GM19324 (cell line): ENCODE measurements at regions not wholly inside any gene's neighbourhood (a gene's known extent, or its start where the extent isn't known, plus 50 kb on each side); places are given as distances from the start of the nearest gene placed in this dataset.
A peak's percentile ranks its signal among the peaks of the same experiment; 100 is the strongest.

Source experiments
- ATAC-seq: cut with Tn5 transposase; IDR thresholded peaks from one replicate; pipeline ENCODE4 v1.9.1; 2021; ENCODE audit warnings: mild to moderate bottlenecking, moderate library complexity; ENCODE audit not compliant: unreplicated experiment, low FRiP score

GRCh38 chr1:149841597-149842238 lies 57.6 kb upstream of the BOLA1 start:
- ATAC-seq, result peak; percentile 40

- ATAC-seq, result peak; percentile 63
Measured at GRCh38 chr1:149842458-149843064, 56.8 kb upstream of the BOLA1 start.

- ATAC-seq, result no peak
Measured at GRCh38 chr1:149843431-149844041, 55.8 kb upstream of the BOLA1 start.

- ATAC-seq, result no peak
Measured at GRCh38 chr1:149844101-149844500, 55.3 kb upstream of the BOLA1 start.

DNA sequence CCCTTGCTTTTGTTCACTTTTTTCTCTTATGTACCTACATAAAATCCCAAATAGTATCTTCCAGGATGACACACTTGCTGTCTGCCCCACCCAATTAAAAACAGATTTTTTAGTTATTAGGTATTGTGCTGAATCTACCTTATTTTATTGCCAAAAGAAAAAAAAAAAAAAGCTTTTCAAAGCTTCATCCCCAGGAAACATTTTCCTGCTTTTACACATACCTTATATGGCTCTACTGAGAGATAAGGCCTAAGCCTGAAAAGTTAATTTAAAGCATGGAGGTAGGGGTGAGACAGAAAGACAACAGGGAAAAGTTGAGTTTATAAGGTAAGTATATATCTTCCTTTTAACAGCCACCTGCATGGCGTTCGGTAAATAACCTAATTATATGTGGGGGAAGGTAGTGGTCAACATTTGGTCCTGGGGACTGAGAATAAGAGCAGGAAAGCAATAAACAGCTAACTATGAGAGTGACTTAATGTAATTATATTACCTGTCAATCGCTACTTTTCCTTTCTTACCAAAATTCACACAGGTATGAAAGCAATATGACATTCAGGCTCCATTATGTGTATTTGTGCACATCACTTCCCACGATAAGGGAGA lies 54.6 kb upstream of the BOLA1 start:
- ATAC-seq, result no peak

GRCh38 chr1:149845416-149845815 lies 54.0 kb upstream of the BOLA1 start:
- no peak for ATAC-seq

GRCh38 chr1:149846042-149846441 lies 53.3 kb upstream of the BOLA1 start:
- ATAC-seq, result no peak

- no peak for ATAC-seq
Measured at GRCh38 chr1:149846593-149847466, 52.5 kb upstream of the BOLA1 start.

- no peak for ATAC-seq
Measured at GRCh38 chr1:149848340-149849110, 50.8 kb upstream of the BOLA1 start.

DNA sequence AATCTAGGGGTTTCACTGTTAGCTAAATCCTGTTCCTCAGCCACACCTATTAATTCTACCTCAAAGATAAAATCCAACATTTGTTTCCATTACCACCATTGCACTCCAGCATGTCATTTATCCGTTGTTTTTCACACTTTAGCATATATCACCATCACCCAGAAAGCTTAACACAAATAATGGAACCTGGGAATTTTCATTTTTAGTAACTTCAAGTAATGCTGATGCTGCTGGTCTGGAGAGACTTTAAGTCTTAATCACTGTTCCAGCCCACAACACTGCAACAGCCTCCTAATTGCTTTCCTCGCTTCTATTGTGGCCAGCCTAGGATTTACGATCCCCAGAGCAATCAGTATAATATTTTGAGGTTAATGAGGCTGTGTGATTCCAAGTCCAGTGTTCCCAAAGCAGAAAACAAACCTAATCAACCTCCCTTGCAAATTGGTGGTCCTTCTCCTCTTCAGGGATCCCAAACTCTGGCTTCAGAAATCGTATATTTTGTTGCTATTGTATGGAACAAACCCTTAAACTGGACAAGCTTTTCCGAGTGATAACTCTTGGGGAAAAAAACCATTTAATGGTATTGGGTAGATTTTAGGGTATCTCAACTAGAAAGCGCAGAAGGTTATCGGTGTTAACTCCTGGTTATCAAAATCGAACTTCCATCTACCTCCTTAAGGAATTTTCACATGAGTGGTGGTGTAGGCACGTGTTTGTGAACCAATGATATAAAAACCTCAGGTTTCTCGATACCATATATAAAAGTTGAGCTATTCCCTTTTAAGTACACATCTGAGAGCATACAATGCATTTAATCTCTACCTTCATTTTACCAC lies 50.0 kb upstream of the BOLA1 start:
- ATAC-seq, result no peak
